Activated CD4-positive, alpha-beta T cell treated with anti-CD3 and anti-CD28 coated beads for 36 hours (primary cell): ENCODE measurements at regions not wholly inside any gene's neighbourhood (a gene's known extent, or its start where the extent isn't known, plus 50 kb on each side); places are given as distances from the start of the nearest gene placed in this dataset.

ENCODE experiments used
- ATAC-seq: fragments of 200-7000 bp; cut with Tn5 transposase; one replicate; pipeline ENCODE4 v1.10.0; 2021; ENCODE audit warnings: mild to moderate bottlenecking, moderate library complexity
- CTCF ChIA-PET: fragments of 350-600 bp; sonication (Branson Sonifier 250); formaldehyde crosslinking; loops from one replicate; lab custom pipeline; 2021; ENCODE audit warnings: antibody characterized with exemption; lab: Charles Lee
- POLR2A ChIA-PET: fragments of 350-600 bp; sonication (Branson Sonifier 250); formaldehyde crosslinking; loops from one replicate; lab custom pipeline; 2021; ENCODE audit warnings: antibody characterized with exemption, inconsistent platforms; lab: Charles Lee
- DNase-seq: peaks from one replicate; pipeline ENCODE4 v3.0.0-alpha.2; 2020
- H3K27ac Mint-ChIP-seq: one replicate; pipeline ENCODE4 v1.8.0; 2021; ENCODE audit warnings: mixed read lengths
- H3K27me3 Mint-ChIP-seq: one replicate; pipeline ENCODE4 v1.8.0; 2021; ENCODE audit warnings: mixed read lengths
- H3K36me3 Mint-ChIP-seq: one replicate; pipeline ENCODE4 v1.8.0; 2021; ENCODE audit warnings: low read depth, mixed read lengths
- H3K4me1 Mint-ChIP-seq: one replicate; pipeline ENCODE4 v1.8.0; 2021; ENCODE audit warnings: mixed read lengths
- H3K4me3 Mint-ChIP-seq: one replicate; pipeline ENCODE4 v1.8.0; 2021; ENCODE audit warnings: mild to moderate bottlenecking, moderate library complexity, mixed read lengths
- H3K9me3 Mint-ChIP-seq: one replicate; pipeline ENCODE4 v1.8.0; 2021; ENCODE audit warnings: low read depth, mixed read lengths
- intact Hi-C, 2 experiments: fragments of 100-400 bp; cut with DNase I in 1 of 2; cut with micrococcal nuclease in 1 of 2; formaldehyde crosslinking; loops; one replicate each; pipeline versions ENCODE4 v1.14.2 to v1.15.1; 2022 to 2024; cut with DNase I, micrococcal nuclease

DNA sequence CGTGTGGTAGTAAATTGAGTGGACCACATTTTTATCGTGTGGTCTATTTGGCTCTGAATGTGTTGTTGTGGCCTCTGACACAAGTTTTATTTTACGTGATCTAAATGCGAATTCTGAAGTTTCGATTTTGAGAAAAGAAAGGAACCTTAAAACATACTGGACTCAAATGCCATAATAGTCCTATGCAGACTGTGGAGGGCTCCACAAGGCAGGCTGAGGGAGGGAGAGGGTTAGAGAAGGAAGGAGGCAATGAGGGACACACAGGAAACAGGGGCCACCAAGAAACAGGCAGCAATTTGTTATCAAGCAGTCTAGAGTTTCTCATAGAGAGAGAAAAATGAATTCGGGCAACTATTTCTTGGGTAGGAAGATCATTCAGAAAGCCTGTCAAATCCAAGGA is 110.4 kb upstream of the SEMA6A start:
- no peak for ATAC-seq
- H3K27ac Mint-ChIP-seq: no peak overlapping the region
- intact Hi-C loops: no loop called here
- H3K9me3 Mint-ChIP-seq: no peaks in the 10 kb centered on the region
- H3K27me3 Mint-ChIP-seq: peaks cover 11% of the 10 kb centered on the region
- POLR2A ChIA-PET: no interaction called here
- no peak for DNase-seq
- CTCF ChIA-PET: no interaction called here
- no peaks in the 10 kb centered on the region for H3K4me1 Mint-ChIP-seq
- no peaks in the 10 kb centered on the region for H3K36me3 Mint-ChIP-seq
- H3K4me3 Mint-ChIP-seq: no peak overlapping the region

DNA sequence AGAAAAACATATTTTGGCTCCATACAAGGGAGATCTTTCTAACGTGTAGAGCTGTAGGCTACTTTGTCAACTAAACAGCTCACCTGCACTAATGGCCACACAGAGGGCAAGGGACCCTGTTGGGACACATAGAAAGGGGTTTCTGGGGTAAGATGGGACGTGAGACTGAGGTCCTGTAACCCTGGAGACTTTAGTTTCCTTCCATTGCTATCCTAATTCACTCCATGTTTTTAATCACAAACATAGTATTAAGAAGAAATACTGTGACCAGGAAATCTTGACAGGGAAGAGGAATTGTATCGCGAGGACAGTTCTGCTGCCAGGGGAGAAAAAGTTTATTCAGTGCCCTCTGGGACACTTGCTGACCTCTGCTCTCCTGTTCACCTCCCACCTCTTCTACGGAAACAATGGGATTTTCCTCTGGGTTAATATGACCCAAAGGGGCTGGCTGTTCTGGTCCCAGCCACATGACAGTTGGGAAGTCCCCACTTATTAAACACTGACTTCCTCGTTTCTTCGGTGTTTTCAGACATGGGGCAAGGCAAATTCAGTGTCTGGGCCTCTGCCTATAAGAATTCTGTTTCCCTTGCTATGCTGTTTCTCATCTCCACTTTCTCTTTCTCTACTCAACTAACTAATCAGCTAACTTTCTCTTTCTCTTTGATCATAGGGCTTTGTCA is 106.9 kb upstream of the SEMA6A start:
- no peaks in the 10 kb centered on the region for H3K36me3 Mint-ChIP-seq
- intact Hi-C loops: no loop called here
- CTCF ChIA-PET: no interaction called here

DNA sequence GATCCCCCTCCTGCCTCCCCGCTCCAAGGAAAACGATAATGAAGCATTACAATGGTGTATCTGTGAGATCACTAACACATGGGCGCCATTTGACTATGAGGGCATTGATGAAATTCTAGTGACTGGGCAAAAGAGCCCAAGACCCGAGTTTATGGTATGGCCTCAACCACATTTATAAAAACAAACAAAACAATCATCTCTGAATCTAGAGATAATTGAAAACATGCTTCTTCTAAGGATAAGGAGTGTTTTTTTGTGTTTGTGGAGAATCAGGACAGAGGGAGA is 100.9 kb upstream of the SEMA6A start:
- Mint-ChIP-seq H3K4me3 (no peak overlapping the region), H3K27ac (no peak overlapping the region), H3K4me1 (no peaks in the 10 kb centered on the region), H3K27me3 (peaks cover 4% of the 10 kb centered on the region), H3K9me3 (no peaks in the 10 kb centered on the region), H3K36me3 (no peaks in the 10 kb centered on the region)
- DNase-seq (no peak), ATAC-seq (no peak)
- ChIA-PET CTCF (no interaction called here), POLR2A (no interaction called here)
- intact Hi-C loops: no loop called here

More for the DNA sequence above, 106.9 kb upstream of the SEMA6A start:
- Mint-ChIP-seq H3K9me3 (no peaks in the 10 kb centered on the region), H3K27ac (no peak overlapping the region), H3K27me3 (peaks cover 13% of the 10 kb centered on the region), H3K4me1 (no peaks in the 10 kb centered on the region), H3K4me3 (no peak overlapping the region)
- DNase-seq (no peak), ATAC-seq (no peak)
- POLR2A ChIA-PET: no interaction called here

DNA sequence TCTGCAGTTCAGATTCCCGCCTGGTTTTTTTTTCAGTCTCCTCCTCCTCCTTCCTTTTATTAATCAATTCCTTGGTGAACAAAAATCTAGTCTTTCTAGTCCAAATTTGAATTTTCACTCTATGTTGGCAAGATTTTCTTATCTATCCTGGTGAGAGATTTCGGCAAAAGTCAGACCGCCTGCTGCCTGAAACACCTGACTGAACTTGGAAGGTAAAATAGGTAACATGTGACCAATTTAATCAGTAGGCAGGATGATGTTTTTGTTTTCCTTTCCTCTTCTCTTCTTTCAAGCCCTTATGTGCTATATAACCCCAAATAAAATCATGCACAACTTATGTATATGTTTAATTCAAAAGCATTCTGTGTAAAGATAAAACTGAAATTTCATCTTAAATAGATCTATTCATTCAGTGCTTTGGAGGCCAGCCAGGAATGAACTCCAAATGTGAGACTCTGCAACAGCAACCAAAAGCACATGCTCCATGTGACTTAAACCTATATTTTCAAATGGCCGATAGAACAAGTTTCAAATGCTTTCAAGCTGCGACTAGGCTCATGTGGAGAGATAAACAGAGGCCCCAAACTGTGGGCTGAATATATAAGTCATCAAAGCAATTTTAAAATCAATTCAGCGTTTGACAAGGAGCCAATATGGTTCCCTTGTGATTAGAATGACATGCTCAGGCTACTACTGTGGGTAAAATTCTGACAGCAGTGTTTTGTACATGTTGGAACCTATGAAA is 100.4 kb upstream of the SEMA6A start:
- H3K4me3 Mint-ChIP-seq: no peak overlapping the region
- peaks cover 2% of the 10 kb centered on the region for H3K27me3 Mint-ChIP-seq
- no peaks in the 10 kb centered on the region for H3K9me3 Mint-ChIP-seq
- POLR2A ChIA-PET: no interaction called here
- intact Hi-C loops: no loop called here
- no peaks in the 10 kb centered on the region for H3K4me1 Mint-ChIP-seq
- H3K36me3 Mint-ChIP-seq: no peaks in the 10 kb centered on the region
- ATAC-seq (no peak), DNase-seq (no peak)
- no peak overlapping the region for H3K27ac Mint-ChIP-seq
- CTCF ChIA-PET: no interaction called here

DNA sequence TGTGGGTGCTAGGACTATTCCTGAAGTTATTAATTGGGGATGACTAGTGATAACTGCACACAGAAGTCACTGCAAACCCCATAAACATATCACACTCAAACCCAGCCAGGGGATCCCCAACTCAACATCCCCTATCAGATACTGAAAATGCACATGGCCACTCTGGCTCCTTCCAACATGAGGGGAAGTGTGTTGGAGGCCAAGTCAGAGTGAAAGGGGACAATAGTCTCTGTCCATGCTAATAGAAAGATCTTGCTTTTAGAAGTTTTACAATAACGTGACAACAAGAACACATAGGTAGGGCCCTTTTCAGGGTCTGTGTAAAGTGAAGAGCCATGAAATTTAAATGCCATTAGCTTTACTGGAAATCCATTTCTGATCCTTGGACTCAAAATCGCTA is 98.8 kb upstream of the SEMA6A start:
- ChIA-PET POLR2A (no interaction called here), CTCF (no interaction called here)
- Mint-ChIP-seq H3K36me3 (no peaks in the 10 kb centered on the region), H3K4me3 (no peak overlapping the region), H3K27me3 (no peaks in the 10 kb centered on the region), H3K4me1 (no peaks in the 10 kb centered on the region), H3K27ac (no peak overlapping the region), H3K9me3 (no peaks in the 10 kb centered on the region)
- intact Hi-C loops: no loop called here
- ATAC-seq: no peak
- DNase-seq: no peak

DNA sequence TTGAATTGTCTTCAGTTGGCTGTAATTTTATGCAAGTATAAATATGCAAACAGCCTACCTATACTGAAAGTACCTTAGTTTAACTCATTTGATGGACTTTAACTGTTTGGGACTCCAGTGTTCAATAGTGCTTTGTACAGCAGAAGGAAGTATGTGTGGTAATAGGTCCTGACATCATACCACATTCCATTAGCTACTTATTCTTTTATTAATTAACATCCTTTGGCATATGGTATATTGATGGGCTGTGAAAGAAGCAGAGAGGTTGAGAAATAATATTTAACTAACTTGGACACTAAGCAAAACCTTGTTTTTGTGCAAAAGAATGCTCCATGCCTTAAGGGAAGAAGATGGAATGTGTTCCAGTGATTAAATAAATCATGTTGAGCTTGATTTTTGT is 97.6 kb upstream of the SEMA6A start:
- ChIA-PET POLR2A (interaction anchor here (0.6 kb wide), 1 partner anchor 94 kb away, joined by 3 read pairs; no protein-coding TSS in a partner anchor), CTCF (interaction anchor here (1.3 kb wide), 1 partner anchor 18 kb away, joined by 4 read pairs; no protein-coding TSS in a partner anchor)
- Mint-ChIP-seq H3K27me3 (no peaks in the 10 kb centered on the region), H3K36me3 (no peaks in the 10 kb centered on the region), H3K4me1 (no peaks in the 10 kb centered on the region), H3K9me3 (no peaks in the 10 kb centered on the region), H3K4me3 (no peak overlapping the region), H3K27ac (no peak overlapping the region)
- DNase-seq: no peak
- ATAC-seq: no peak
- intact Hi-C loops: no loop called here

DNA sequence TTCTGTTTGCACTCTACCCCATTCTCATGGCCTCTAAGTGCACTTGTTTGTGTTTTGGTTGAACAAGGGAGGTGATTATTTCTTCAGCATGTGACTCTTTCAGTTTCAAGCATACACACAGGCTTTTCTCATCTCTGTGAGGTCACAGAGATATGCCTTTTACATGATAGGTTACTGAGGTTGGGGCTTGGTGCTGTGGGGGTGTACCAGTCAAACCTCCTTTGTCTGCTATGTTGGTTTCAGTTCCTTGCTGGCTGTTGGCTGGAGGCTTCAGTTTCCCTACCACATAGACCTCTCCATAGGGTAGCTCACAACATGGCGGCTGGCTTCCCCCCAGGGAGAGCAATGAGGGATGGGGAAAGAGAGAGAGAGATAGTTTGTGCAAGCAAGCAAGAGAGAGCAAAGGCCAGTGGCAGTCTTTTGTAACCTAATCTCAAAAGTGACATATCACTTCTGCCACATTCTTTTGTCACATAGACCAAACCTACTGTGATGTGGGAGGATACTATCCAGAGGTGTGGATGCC is 96.7 kb upstream of the SEMA6A start:
- H3K4me1 Mint-ChIP-seq: no peaks in the 10 kb centered on the region
- DNase-seq (no peak), ATAC-seq (no peak)
- POLR2A ChIA-PET: no interaction called here
- CTCF ChIA-PET: no interaction called here
- no peak overlapping the region for H3K27ac Mint-ChIP-seq
- intact Hi-C loops: no loop called here
- no peak overlapping the region for H3K4me3 Mint-ChIP-seq
- no peaks in the 10 kb centered on the region for H3K27me3 Mint-ChIP-seq
- H3K9me3 Mint-ChIP-seq: no peaks in the 10 kb centered on the region
- H3K36me3 Mint-ChIP-seq: no peaks in the 10 kb centered on the region

DNA sequence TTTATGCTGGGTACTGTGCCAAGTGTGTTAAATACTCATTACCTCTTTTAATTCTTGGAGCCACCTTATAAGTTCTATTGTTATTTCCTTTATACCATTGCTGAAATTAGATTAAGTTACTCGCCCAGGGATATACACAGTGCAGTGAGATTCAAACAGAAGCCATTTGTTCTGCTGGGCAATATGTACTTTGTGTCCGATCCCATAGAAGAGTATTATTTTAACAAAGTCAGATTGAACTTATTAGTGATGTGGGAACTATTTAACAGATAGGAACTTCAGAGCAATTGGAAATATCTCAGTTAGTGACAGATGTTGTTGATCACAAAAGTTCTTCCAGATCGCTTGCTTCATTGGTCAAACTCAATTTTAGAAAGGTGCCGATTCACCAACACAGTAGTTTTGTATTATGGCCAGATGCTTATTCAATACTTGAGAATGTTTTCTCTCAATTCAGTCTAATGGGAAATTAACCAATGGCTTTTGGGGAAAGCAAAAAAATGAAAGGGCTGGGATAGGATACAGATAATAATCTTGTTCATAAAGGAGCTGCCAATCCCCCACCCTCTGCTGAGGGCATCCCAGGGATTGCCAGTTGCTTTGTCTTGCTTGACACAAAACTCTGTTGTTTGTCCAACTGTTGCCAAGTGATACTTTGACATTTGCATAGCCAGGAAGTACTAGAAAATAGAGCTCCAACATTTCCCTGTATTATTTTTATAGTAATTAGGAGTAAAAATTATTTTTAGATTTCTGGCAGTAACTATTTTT is 94.8 kb upstream of the SEMA6A start:
- Mint-ChIP-seq H3K27ac (no peak overlapping the region), H3K9me3 (no peaks in the 10 kb centered on the region), H3K4me3 (no peak overlapping the region), H3K4me1 (no peaks in the 10 kb centered on the region), H3K27me3 (peaks cover 2% of the 10 kb centered on the region), H3K36me3 (no peaks in the 10 kb centered on the region)
- no peak for ATAC-seq
- no peak for DNase-seq
- intact Hi-C loops: no loop called here
- CTCF ChIA-PET: no interaction called here
- POLR2A ChIA-PET: no interaction called here

DNA sequence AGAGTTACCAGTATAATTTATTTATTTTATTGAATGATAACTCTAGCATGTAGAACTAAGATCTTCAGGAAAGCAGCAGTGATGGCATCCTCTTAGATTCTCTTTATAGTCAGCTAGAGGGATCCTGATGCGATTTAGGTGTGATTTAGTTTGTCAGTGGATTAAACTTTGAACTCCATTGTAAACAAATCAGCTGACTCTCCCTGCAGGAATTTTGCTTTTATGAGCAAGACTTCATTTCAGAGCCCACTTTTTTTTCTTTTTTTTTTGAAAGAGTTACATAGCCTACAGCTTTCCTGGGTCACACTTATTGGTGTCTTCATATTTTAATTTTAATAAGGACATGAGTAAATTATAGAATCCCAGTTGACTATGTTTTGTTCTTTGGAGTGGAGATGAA is 93.8 kb upstream of the SEMA6A start:
- DNase-seq (no peak), ATAC-seq (no peak)
- H3K27ac Mint-ChIP-seq: no peak overlapping the region
- no peaks in the 10 kb centered on the region for H3K4me1 Mint-ChIP-seq
- H3K27me3 Mint-ChIP-seq: peaks cover 2% of the 10 kb centered on the region
- POLR2A ChIA-PET: no interaction called here
- no peaks in the 10 kb centered on the region for H3K9me3 Mint-ChIP-seq
- no peak overlapping the region for H3K4me3 Mint-ChIP-seq
- no peaks in the 10 kb centered on the region for H3K36me3 Mint-ChIP-seq
- intact Hi-C loops: no loop called here
- CTCF ChIA-PET: no interaction called here

DNA sequence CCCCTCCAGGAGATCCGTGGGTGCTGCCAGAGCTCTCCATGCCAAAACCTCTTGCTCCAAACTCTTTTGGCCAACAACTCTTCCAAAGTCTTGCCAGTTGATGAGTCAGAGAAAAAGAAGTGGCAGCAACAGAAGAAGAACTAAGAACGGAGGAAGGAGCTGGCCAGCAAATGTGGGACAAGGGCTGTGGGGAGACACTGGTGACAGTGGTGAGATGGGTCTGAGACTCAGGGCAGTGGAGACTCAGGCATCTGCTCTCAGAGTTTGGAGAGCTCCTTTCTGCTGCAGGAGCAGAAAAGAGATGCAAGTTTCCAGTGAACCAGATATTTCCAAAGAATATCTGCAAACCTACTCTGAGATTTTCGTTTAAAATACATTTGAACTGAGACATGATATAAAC is 92.3 kb upstream of the SEMA6A start:
- no peaks in the 10 kb centered on the region for H3K9me3 Mint-ChIP-seq
- POLR2A ChIA-PET: no interaction called here
- ATAC-seq: no peak
- H3K4me1 Mint-ChIP-seq: no peaks in the 10 kb centered on the region
- CTCF ChIA-PET: no interaction called here
- H3K36me3 Mint-ChIP-seq: no peaks in the 10 kb centered on the region
- intact Hi-C loops: no loop called here
- H3K27ac Mint-ChIP-seq: no peak overlapping the region
- DNase-seq: no peak
- H3K4me3 Mint-ChIP-seq: no peak overlapping the region
- peaks cover 2% of the 10 kb centered on the region for H3K27me3 Mint-ChIP-seq

DNA sequence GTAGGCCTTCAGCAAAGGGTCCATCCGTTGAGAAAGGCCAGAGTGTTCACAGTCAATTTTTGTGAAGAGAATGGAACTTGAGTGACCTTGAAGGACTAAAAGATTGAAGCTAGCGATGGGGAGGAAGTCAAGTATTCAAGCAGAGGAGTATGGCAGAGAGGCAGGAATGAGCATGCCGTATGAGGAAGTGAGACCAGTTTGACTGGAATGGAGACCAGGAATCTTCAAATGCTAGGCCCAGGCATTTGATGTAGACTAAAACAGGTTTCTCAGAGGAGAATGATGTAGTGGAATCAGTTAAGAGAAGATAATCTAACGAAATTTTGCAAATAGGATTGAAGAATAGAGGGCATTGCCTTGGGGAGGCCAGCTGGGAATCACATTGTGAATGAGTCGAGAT is 90.4 kb upstream of the SEMA6A start:
- Mint-ChIP-seq H3K9me3 (peaks cover 2% of the 10 kb centered on the region), H3K27ac (no peak overlapping the region), H3K36me3 (no peaks in the 10 kb centered on the region), H3K4me1 (no peaks in the 10 kb centered on the region), H3K27me3 (peaks cover 2% of the 10 kb centered on the region), H3K4me3 (no peak overlapping the region)
- intact Hi-C loops: no loop called here
- CTCF ChIA-PET: no interaction called here
- POLR2A ChIA-PET: no interaction called here
- DNase-seq (no peak), ATAC-seq (no peak)

DNA sequence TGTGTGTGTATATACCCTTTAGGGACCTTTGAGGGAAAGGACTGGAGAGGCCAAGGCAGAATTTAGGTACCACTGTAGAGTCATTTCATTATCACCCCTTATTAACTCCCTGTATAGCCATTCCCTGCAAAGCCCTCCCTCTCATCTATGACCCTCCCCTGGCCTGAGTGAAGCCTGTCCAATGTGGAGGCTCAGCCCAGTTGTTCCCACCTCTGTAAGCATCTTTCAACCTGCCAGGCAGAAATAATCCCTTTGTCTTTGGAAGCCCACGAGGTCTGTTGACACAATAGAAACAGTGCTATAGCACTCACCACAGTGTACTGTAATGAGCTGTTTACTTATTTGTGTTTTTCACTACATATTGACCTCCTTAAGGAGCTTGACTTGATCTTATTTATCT is 88.5 kb upstream of the SEMA6A start:
- no peaks in the 10 kb centered on the region for H3K36me3 Mint-ChIP-seq
- no peak overlapping the region for H3K27ac Mint-ChIP-seq
- POLR2A ChIA-PET: no interaction called here
- ATAC-seq: no peak
- peaks cover 2% of the 10 kb centered on the region for H3K9me3 Mint-ChIP-seq
- no peak for DNase-seq
- intact Hi-C loops: no loop called here
- peaks cover 3% of the 10 kb centered on the region for H3K27me3 Mint-ChIP-seq
- no peak overlapping the region for H3K4me3 Mint-ChIP-seq
- no peaks in the 10 kb centered on the region for H3K4me1 Mint-ChIP-seq
- CTCF ChIA-PET: no interaction called here
